ENCODE measurements at regions not wholly inside any gene's neighbourhood (a gene's known extent, or its start where the extent isn't known, plus 50 kb on each side); places are given as distances from the start of the nearest gene placed in this dataset.

- TF ChIP-seq CTCF (IDR thresholded peaks at IDR 0.05; ENCODE audit: insufficient read depth, low read length, poor library complexity, severe bottlenecking) (no peak), EZH2phosphoT487 (conservative IDR thresholded peaks at IDR 0.05; ENCODE audit: low read length) (no peak)
Observed at GRCh38 chr9:82108474-82108873, 119.9 kb downstream of the SPATA31D1 start.
